ENCODE measurements at regions not wholly inside any gene's neighbourhood (a gene's known extent, or its start where the extent isn't known, plus 50 kb on each side); places are given as distances from the start of the nearest gene placed in this dataset.
"Not testable (repeated sequence)": the region's sequence is repeated elsewhere in the genome, so short reads cannot be mapped to it uniquely, and the experiment has no call there.

DNA sequence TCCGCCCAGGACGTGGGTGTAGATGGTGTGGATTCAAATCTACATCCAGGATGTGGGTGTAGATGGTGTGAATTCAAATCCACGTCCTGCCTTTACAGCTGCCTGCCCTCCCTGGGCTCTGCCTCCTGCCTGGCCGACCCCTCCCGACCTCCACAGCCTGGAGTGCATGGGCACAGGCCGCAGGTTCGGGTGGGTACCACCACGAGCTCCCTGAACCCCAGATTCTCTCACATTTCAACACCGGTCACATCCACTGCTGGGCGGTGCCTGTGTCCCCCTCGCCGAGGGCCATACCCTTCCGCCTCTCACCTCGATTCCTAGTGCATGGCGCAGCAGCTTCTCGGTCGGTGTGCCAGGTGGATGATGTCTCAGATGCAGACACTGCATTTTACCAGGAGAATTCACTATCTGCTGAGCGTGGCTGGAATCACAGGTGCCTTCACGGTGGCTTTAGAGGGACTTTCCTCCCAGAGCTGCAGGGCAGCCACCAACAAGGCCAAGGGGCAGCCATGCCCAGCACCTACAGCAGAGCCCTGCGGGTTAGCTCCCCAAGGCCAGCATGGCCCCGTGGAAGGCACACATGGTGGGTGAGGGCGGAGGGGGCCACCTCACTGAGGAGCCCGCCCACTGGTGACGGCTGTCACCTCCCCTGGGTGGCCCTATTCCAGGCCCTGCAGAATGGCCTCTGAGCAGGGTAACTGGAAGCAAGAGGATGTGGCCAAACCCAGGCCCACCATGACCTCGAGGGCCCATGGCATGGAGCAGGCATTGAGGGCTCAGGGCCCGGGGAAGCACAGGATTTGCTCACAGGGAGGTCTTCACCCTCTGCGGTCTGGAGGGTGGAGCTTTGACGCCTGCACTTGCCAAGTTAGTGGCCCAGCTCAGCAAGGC is 638.5 kb downstream of the TBC1D22A start:
- no peak for DNase-seq

DNA sequence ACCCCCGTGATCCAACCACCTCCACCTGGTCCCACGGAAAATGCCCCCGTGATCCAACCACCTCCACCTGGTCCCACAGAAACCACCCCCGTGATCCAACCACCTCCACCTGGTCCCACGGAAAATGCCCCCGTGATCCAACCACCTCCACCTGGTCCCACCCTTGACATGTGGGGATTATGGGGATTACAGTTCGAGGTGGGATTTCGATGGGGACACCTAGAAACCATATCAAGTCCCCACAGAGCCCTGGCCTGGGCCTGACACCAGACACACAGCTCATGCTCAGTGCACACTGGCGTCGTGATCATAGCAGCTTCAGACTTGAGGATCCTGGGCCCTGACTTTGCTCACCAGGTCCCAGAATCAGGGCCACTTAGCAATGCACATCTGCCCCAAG is 637.7 kb downstream of the TBC1D22A start:
- not testable (repeated sequence) for DNase-seq

DNA sequence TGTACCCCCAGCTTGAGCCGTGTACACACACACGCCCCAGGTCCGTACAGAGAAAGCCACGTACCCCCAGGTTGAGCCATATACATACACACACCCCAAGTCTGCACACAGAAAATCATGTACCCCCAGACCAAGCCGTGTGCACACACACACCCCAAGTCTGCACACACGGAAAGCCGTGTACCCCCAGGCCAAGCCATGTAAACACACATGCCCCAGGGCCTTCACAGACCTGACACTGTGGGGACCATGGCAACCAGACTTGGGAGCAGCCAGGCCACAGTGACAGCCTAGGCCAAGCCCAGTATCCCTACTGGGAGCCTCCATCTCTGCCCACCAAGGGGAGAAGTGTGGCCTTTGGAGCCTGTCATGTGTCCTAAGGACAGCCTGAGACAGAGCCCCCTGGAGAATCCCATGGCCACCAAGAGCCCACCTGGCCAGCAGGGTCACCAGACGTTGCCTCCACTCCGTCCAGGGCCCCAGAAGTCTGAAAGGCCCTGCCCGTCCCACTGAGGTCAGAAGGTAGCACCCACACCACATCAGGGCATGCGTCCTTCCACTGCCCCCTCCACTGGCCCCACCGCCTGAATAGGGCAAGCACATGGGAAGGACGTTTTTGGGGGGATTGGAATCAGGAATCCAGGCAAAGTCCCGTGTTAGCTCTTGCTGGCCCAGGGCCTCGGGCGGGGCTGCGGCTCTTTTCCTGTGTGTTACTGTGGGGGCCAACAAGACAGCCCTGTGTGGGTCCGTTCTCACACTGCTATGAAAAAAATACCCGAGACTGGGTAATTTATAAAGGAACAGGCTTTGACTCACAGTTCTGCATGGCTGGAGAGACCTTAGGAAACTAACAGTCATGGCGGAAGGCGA is 636.7 kb downstream of the TBC1D22A start:
- no peak for DNase-seq

DNA sequence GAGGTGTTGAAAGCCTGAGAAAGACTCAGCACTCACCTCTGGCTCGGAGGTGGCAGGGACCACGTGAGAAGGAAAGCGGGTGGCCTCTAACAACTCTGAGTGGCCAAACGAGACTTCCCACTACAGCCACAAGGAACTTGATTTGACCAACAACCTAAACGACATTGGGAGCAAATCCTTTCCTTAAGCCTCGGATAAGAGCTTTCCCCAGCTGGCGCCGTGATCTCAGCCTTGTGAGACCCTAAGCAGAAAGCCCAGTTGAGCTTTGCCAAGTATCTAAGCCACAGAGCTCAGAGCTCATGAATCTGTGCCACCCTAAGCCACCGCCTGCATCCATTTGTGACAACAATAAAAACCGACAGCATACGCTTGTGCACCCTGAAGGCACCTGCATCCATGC is 636.0 kb downstream of the TBC1D22A start:
- DNase-seq: no peak

DNA sequence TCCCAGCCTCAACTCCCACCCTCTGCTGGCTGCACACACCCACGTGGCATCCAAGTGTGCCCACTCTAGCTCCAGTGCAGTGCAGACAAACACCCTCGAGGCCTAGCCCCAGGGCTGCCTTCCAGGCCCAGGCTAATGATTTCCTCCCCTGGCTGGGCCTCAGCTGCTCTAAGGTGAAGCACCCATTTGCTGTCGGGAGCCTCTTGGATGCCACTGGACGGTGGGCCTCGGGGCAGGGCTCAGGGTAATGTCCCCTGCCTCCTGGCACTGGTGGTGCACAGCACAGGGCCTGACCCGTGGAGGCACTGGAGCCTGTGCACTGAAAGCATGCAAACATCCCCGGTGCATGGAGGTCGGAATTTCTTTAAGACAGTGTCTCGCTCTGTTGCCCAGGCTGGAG is 635.2 kb downstream of the TBC1D22A start:
- DNase-seq: no peak

DNA sequence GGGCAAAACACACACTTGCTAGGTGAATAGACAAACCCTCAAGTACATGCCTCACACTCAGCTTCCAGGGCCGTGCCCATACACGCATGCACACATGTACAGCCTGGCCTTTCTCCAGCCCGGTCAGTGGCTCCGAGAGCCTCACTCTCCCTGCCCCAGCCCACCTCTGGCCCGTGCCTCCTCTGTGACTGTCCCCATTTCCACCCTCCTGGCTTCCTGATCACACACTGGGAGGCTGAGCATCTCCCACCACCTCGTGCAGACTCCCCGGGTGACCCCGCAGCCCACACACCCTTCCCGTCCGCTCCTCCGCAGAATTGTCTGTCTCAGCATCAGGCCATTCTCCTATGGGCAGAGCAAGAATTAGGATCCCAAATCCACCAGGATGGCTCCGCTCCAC is 634.1 kb downstream of the TBC1D22A start:
- no peak for DNase-seq

DNA sequence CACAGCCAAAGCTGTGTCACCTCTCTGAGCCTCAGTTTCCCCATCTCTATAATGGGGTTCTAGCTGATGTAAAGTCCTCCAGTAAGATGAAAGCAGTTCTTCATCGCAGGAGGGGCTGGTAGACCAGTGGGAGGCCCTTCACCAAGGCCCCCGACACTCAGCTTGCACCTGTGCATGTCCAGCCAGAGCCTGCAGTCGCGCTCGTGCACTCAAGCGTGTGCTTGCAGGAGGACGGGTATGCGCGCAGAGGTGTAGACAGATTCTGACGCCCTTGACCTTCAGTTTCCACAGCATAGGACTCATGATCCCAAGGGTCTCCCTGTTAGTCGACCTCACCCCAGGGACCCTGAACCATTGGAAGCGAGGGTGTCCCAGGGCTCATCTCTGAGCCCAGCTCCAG is 633.7 kb downstream of the TBC1D22A start:
- no peak for DNase-seq

DNA sequence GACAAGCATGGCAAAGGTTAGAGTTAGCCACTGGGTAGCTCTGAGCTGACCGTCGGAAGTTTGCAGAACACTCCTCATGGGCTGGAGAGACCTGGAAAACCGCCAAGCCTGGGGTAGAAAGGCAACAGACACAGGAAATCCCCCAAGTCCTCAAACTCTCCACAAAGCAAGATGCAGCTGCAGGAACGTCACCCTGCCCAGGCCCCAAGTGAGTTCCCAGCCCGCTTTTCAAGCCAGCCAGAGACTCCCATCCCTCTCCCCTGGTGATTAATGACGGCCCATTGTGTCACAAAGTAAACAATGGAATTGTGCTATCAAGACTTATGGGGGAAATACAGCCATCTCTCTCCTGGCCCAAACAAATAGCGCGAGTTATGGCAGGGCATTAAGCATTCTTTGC is 633.0 kb downstream of the TBC1D22A start:
- no peak for DNase-seq

DNA sequence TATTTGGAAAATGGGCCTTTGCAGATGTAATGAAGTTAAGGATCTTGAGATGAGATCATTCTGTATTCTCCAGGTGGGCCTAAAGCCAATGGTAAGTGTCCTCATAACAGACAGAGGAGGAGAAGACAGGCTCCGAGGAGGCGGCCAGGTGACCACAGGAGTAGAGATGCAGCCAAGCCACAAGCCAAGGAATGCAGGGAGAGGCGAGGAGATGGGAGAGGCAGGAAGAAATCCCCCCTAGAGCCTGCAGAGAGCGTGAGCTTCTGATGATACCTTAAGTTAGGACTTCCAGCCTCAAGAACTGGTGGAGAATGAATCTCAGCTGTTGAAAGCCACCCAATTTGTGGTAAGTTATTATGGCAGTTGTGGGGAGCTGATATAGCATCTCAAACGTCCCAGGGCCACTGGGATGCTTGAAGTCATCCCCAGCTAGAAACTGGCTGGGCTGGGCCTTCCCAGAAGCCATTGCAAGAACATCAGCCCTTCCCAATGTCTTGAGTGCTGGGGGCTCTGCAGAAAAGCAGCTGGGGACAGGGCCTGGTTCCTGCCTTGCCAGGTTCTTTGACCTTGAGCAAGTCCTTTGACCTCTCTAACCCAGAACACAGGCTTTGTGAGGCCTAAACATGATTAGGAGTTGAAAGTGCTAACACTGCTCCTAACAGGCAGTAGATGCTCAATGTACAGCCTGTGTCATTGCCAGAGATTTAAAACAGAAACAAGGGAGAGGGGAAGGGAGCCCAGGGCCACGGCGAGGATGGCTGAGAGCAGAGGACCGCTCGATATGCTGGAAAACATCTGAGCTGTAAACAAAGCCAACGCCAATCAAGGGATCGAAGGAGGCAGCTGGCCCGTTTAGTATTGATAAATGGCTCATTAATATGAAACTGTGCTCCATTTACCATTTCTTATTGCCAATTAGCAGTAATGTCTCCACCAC is 632.3 kb downstream of the TBC1D22A start:
- no peak for DNase-seq

DNA sequence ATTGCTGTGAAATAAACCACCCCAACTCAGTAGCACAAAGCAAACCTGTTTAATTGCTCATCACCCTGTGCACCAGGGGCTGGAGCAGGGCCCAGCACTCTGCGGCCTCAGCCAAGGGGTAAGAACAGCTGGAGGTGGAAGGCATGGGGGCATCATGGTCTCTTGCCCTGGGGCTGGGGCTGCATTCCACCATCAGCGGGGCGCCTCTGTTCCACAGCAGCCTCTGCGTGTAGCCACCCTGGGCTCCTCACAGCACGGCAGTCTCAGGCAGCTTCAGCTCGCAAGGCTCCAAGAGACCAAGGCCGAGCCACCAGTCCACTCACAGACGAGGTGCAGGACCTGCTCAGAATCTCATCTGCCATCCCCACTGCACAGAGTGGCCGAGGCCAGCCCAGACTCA is 630.7 kb downstream of the TBC1D22A start:
- no peak for DNase-seq

DNA sequence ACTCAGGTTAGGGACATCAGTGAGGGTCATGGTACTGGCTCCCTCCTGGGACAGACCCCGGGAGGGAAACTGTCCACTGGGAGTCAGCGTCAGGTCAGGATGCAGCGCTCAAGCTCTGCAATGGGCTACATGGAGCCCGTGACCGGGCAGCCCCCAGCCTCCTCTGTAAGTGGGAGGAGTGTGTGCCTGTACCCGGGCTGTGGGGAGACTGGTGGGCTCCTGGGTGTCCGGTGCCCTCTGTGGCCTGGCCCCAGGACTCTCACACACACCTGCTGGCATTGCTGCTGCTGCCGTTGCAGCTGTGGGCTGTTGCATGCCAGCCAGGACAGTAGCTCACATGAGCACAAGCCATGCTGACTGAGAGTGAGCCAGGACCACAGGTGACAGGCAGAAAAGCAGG is 630.3 kb downstream of the TBC1D22A start:
- DNase-seq: no peak

DNA sequence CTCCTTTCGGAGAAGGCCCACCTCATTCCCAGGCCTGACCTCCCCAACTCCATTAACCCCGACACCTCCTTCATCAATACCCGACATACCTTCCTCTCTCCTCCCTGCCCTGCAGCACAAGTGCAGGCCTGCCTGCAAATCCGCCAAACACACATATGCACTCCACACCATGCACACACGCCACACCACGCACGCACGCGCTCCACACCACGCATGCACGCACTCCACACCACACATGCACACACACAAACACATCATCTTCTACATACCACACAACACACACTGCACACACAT is 629.6 kb downstream of the TBC1D22A start:
- DNase-seq: no peak

DNA sequence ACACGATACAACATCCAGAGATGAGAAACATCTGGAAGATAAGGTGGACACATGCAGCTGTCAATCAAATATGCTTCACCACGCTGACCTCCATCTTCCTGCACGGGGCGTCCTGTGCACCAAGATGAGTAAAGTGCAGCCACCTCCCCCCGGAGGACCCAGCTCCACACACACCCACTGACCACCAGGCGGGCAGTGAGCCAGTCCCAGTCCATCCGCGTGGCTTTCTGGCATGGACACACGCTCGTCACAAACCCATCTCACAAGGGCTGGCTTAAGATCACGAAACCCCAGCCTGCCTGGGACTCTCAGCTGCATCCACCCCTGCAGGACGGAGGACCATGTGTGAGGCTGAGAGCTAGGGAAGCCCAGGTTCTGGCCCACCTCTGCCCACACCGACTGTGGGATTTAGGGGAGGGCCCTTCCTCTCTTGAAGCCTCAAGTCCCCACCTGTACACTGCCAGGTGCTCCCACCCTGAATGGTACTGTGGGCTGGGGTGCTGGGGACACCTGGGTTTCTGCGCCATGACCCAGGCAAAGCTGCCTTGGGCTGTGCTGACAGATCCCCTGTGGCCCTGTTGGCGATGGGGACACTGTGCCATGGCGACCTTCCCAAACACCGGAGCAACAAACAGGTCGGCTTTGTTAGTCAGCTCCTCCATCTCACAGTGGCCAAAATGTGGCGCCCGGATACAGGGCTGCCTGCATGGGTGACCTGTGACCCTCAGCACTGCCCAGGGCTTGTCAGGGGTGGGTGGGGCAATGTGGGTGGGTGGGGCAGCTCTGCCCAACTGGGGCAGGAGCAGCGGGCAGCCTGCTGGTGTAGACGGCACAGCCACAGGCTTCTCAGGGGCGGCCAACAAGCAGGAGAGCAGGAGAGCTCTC is 629.0 kb downstream of the TBC1D22A start:
- DNase-seq: no peak

DNA sequence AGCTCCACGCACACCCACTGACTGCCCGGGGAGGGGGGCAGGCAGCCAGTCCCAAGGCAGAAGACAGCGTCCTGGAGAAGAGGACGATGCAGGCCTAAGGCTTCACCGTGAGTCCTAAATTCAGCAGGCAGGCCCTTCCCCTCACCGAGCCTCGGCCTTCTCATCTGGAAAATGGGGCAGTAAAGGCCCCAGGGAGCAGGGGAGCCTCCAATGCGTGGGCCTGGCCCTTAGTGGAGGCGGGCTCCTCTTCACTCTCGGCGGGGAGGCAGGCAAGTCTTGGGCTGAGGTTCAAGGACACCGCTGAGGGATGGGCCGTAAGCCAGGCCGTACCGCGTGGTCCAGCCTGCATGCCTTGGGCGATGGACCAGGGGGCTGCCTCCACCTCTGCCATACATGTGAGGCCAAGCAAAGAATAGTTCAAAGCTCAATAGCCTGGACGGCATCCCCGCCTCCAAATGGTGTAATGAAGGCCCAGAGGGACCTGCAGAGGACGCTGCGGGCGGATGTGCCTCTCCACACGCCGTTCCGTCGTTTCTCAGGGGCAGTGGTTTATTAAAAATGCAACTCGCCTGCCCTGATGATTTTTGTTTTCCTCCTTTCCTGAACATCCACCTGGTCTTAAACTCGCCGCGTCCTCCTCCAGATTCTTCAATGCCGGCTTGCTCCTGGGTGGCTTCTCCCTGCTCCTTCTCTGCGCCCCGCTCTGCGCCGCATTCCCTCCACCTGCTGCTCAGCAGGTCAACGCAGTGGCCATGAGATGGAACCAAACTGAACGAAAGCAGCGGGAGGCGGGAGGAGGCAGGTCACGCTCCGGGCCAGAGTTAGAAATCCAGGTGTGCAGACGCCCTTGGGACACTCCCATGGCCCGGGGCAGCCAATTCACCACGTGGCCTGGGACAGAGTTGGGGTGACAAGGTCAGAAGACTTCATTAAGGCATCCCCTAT is 627.8 kb downstream of the TBC1D22A start:
- DNase-seq: no peak

DNA sequence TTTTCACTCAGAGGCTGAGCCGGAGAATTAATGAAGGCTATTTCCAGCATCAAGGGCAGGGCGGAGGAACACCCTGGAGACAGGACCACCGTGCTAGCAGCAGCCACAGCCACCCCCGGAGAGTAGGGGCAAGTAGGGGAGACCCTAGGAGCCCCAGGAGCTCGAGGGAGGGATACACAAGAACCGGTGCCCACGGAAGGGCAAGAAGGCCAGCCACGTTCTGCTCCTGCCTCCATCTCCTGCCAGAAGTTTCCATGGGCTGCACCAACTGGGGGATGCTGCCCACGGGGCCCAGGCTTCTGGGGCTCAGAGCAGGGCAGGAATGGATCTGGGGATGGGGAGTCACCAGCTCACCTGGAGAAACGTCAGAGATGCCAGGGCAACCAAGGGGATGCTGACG is 626.8 kb downstream of the TBC1D22A start:
- no peak for DNase-seq

DNA sequence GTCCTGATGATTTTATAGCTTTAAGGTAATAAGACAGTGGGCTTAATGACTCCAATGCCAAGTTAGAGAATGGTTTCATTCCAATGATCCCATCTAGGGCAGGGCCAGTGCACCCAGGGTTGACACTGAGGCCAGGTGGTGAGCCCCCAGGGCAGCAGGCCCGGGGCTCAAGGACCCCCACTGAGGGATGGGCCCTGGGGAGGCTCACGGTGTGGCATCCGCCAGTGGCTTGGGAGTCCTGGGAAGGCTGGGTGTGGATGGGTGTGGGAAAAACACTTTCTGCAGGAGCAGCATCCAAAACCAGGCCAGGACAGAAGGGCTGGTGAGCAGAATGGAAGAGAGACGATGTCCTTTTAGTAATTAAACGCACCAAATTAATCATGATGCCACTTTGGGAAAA is 626.3 kb downstream of the TBC1D22A start:
- DNase-seq: no peak

DNA sequence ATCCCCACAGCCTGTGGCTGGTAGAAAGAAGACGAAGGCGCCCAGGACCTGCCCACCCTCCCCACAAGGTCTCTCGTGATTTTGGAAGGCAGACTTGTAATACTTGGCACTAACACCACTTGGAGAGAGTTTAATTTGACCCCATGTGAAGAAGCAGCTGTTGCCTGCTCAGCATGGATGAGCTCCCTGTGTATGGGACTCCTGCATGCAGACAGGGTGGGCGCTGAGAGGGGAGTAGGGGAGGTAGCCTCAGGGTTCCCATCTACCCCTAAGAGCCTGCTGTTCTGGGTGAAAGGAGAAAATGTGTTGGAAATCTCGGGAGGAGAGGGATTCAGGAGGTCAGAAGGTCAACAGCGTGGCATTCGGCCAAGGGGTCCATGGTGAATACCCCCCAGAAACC is 625.9 kb downstream of the TBC1D22A start:
- DNase-seq: no peak

DNA sequence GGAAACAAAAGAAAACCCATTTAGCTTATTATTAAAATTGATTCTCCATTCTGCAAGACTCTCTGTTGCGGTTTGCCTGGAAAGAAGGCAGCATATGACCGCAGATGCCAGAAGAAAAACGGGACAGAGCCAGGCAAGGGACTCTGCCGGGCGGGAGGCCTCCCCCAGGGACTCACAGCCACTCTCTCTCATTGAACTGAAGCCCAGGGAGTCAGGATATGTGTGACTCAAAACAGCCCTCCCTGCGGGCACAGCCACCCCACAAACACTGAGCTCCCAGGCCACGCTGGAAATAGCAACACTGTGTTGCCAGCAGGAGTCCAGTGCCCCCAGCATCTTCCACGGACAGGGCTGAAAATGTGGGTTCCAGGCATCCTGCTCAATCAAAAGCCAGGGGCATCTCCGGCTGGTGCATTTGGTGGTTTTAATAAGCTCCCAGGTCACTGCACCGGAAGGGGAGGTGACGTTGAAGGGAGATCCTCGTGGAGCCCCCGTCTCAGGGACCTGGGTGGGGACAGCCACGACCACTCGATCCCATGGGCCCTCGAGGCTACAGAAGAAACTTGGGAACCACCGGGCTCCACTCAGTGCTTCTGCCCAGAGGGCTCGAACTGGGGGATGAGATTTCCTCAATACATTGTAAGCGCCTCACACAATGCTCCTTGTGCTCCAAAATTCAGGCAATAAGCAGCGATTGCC is 624.5 kb downstream of the TBC1D22A start:
- DNase-seq: no peak

DNA sequence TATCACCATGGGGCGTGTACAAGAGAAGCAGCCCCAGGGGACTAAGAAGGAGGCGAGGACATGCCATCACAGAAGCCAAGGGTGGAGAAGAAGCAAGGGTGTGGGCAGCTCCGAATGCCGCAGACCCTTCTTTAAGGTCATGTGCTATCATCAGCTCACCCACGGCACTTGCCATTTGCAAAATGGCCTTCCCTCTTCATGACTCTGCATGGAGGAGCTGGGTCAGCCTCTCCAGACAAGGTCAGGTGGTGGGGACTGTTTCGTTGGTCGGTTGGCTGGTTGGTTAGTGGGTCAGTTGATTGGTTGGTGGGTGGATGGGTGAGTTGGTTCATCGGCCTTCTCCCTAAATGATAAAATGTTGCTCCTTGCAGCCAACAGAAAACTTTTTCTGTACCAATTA is 622.5 kb downstream of the TBC1D22A start:
- DNase-seq: no peak

Measured in dermis blood vessel endothelial cell (primary cell).